GM19328 (cell line): ENCODE measurements at regions not wholly inside any gene's neighbourhood (a gene's known extent, or its start where the extent isn't known, plus 50 kb on each side); places are given as distances from the start of the nearest gene placed in this dataset.

Source experiments
- ATAC-seq: cut with Tn5 transposase; IDR thresholded peaks from one replicate; pipeline ENCODE4 v1.9.1; 2021; ENCODE audit warnings: mild to moderate bottlenecking, moderate library complexity; ENCODE audit not compliant: unreplicated experiment

DNA sequence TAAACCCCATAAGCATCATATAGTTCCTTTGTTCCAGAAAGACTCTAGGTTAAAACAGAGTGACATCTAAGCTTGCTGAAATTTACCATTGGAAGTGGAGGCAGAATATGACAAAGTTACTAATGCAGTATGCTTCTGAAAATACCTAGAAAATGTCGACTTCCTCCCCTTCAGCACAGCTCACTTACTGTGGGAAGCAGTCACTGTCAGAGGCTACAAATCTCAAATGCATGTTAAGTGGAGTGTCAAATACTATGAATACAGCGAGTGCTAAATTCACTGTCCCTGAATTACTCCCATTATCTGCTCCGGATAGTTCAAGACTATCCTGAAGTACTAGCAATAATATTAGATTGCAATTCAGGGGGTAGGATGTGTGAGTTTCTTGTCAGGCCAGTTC, 1454.6 kb downstream of the AACS start:
- ATAC-seq: no peak

DNA sequence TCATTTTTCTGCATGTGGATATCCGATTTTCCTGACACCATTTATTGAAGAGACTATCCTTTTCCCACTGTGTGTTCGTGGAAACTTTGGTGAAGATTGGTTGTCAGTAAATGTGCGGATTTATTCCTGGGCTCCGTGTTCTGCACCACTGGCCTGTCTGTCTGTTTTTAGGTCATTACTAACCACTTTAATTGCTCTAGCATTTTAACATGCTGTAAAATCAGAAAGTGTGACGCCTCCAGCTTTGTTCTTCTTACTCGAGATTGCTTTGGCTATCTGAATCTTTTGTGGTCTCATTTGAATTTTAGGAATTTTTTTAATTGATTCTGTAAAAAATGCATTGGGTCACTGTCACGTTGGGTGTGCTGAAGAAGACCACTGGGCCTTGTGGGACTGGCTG, 1458.7 kb downstream of the AACS start:
- no peak for ATAC-seq

DNA sequence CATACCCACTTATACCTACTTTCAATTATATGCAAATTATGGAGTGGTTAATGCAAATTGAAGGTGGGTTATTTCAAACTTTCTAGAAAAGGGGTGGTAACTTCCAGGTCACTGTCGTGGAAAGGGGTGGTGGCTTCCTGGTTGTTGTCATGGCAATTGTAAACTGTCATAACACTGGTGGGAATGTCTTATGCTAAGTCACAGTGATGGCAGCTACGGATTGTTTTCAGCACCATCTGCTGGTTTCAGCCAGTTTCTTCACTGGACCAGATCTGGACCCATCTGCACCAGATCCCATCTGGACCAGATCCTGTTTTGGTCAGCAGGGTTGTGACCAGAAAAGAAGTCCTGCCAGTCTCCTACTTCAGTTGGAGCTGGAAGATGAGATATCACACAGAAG, 1469.3 kb downstream of the AACS start:
- no peak for ATAC-seq

GRCh38 chr12:126534942-126535341, 1469.7 kb downstream of the AACS start:
- no peak for ATAC-seq

GRCh38 chr12:126535971-126536370, 1470.7 kb downstream of the AACS start:
- no peak for ATAC-seq

- ATAC-seq: no peak
Observed at GRCh38 chr12:126537961-126538530, 1472.8 kb downstream of the AACS start.

- no peak for ATAC-seq
Observed at GRCh38 chr12:126538888-126539287, 1473.7 kb downstream of the AACS start.

GRCh38 chr12:126545411-126545810, 1480.2 kb downstream of the AACS start:
- ATAC-seq: no peak

- ATAC-seq: no peak
Observed at GRCh38 chr12:126547905-126548304, 1482.7 kb downstream of the AACS start.

DNA sequence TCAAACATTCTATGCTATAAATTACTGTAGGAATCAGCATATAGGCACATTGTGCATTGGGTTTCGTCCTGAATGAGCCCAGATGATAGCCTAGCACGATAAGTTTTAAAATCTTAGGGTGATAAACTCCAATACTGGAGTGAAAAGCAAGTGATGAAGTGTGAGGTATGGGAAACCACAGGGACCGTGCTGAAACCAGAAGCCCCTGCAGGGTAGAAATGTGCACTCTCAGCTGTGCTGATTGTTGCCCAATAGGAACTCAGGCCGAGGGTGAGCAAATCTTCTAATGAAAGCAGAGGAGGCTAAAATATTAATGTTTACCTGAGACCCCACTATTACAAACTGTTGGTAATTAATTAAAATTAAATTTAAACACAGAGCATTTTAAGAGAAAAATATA, 1486.6 kb downstream of the AACS start:
- ATAC-seq: no peak

GRCh38 chr12:126554625-126555024, 1489.4 kb downstream of the AACS start:
- ATAC-seq: no peak

DNA sequence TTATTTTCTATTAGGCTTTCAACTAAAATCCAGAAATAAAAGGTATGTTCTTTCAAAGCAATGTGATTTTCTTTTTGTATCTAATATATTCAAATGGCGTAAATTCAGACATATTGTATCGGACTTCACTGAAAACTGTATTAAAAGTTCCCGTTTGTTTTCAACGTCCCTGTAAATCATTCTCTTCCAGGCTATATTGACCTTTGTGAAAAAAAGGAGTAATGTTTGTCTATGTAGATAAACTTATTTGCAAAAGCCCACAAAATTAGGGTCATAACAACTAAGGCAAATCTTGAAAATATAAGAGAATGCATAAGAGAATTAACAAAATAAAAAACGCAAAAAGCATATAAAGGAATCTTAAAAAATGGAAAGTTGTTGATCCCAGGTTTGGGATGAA, 1492.4 kb downstream of the AACS start:
- ATAC-seq: no peak

GRCh38 chr12:126558219-126558618, 1493.0 kb downstream of the AACS start:
- no peak for ATAC-seq

DNA sequence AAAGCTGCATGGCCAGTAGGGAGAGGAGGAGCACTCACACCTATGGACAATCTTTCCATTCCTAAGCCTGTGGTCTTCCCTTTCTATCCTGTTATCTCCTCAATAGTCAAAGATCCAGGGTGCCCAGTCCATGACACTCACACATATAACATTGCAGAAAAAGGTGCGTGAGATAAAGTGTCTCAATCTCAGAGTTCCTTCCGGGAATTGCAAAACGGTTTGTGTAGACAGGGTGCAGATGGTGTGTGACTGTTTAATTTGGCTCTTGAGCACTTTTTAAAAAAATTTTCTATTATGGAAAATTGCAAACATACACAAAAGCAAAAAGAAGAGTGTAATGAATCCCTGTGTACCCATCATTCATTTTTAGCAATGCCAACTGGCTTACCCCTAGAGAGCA, 1493.6 kb downstream of the AACS start:
- no peak for ATAC-seq

DNA sequence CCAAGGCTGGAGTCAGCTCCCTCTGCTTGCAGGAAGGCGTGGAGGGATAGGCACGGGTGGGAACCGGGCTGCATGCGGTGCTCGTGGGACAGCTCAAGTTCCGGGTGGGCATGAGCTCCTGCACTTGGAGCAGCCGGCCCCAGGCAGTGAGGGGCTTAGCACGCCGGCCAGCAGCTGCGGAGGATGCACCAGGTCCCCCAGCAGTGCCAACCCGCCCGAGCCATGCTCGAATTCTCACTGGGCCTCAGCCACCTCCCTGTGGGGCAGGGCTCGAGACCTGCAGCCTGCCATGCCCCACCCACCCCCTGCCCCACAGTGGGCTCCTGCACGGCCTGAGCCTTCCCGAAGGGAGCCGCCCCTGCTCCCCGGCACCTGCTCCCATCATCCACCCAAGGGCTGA, 1501.8 kb downstream of the AACS start:
- ATAC-seq: no peak

DNA sequence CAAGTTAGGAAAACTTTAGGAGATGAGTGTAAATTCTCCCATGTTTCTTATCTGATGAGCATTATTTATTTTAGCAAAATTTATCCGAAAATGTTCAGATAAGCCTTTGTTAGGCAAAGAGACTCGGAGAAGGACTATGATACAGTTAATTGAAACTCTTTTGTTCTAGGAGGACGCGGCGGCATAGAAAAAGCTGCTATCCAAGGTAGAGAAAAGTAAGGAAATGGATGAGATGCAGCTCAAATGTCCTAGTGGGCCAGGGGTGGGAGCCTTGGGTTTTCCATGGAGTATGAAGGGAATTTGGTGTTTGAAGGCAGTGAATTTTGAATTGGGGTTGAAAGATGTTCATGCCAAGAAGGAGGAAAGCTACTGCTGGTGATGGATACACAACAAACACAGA, 1504.5 kb downstream of the AACS start:
- no peak for ATAC-seq

- no peak for ATAC-seq
Observed at GRCh38 chr12:126570566-126570965, 1505.3 kb downstream of the AACS start.

DNA sequence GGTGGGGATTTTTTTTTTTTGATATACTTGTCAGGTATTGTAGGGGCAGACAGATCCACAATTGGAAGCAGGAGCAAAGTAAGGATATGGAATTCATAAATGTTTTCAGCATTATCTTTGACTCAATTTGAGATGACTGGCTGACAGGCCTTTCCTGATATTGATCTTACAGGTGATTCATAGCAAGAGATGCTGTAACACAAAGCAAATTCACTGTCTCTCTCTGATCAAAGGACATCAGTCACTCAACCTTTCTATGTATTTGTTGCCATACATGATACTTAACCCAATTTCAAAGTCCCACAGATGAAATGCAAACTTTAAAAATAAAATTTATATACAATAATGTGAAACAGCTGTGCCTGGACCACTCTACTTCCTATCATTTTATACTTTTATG, 1506.9 kb downstream of the AACS start:
- no peak for ATAC-seq

- no peak for ATAC-seq
Observed at GRCh38 chr12:126581655-126582054, 1516.4 kb downstream of the AACS start.

GRCh38 chr12:126582231-126582630, 1517.0 kb downstream of the AACS start:
- no peak for ATAC-seq

- ATAC-seq: no peak
Observed at GRCh38 chr12:126588586-126589249, 1523.5 kb downstream of the AACS start.

- no peak for ATAC-seq
Observed at GRCh38 chr12:126591533-126591932, 1526.3 kb downstream of the AACS start.
